IPS DF 4.7 (cell line): ENCODE measurements at regions not wholly inside any gene's neighbourhood (a gene's known extent, or its start where the extent isn't known, plus 50 kb on each side); places are given as distances from the start of the nearest gene placed in this dataset.

ENCODE experiments used
- DNase-seq: peaks from one replicate; pipeline ENCODE4 v3.0.0-alpha.2; 2013; ENCODE audit warnings: low spot score; ENCODE audit errors: extremely low read depth

DNA sequence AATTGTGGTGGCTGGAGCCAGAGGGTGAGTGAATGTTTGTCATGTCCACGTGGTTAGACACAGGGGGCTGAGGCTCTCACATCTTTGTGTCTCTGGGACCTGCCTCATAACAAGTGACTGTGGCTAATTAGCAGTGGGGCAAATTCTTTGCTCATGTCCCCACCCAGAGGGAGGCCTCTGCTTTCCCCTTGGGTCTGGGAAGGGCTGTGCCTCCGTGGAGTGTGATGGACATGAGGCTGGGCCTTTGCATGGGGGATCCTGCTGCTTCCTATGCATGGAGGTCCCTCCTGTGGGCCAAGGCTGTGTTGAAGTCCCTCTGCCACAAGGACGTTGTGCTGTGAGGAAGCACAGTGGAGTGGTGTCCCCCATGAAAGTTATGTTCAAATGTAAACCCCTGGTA is 327.4 kb upstream of the SHH start:
- DNase-seq = no peak

DNA sequence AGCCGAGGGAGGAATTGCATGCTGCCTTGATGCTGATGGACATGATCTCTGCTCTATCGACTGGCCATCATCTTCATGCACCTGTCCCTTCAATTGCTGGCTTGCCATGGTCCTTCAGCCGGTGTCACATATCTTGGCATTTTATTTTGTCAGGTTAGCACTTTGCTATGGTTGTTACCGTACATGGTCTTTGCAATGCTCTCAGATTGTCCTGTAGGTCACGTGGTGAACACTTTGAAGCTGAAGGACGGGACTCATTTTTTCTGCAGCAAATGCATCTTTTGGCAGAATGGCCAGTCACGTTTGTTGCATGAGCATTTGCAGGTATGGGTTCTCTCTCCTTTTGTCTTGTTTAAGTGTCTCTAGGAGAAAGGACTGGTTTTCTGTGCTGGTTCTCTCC is 326.8 kb upstream of the SHH start:
- DNase-seq = no peak

DNA sequence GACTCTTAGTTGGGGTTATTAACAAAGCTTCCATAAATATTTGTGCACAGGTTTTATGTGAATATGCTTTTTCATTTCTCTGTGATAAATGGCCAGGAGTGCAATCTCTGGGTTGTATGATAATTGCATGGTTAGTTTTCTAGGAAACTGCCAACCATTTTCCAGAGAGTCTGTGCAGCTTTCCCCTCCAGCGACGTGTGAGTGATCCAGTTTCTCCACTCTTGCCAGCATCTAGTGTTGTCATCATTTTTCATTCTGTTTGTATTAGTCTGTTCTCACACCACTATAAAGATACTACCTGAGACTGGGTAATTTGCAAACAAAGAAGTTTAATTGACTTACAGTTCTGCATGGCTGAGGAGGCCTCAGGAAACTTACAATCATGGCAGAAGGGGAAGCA is 319.6 kb upstream of the SHH start:
- DNase-seq = no peak

- no peak for DNase-seq
These were observed 317.3 kb upstream of the SHH start for GRCh38 chr7:156129522-156129921.

GRCh38 chr7:156128496-156128895 is 316.2 kb upstream of the SHH start:
- DNase-seq = no peak

- no peak for DNase-seq
These were observed 315.2 kb upstream of the SHH start for GRCh38 chr7:156127166-156128134.

DNA sequence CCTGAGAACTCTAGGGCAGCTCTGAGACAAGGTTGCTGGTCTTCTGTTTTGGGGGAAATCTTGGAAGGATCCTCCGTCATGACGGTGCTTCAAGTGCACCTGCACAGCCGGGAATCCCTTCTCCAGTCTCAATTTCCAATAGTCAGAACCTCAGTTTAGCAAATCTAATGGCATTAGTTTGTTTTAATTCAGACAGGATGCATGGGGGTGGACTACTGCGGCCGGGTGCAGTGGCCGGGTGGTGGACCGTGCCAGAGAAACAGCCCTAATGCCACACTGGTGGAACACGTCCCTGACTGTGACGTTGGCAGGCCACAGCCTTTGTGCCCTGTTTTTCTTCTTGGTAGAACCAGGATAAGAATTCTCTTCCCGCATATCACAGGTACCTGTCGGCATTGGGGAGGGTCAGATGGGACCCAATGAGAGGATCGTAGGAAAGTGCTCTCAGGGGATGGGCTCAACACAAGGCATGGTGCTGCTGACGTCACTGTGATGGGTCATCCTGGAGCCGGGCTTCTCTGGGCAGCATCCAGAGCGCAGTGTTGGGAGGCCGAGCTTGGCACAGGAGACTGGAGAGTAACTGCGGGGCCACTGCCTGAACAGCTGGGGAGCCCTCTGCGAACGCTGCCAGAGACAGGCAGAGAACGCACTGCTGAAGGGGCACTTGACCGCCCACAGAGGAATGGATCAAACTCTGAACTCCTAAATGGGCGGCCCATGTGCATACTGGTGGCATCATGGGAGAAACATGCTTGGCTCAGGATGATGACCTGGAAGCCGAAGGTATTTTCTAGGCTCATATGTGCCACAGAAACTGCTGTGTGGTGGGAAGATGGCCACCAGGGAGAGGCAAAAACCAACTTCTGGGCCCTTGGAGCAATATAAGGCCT is 313.8 kb upstream of the SHH start:
- DNase-seq = no peak

GRCh38 chr7:156124356-156124755 is 312.1 kb upstream of the SHH start:
- DNase-seq = no peak

GRCh38 chr7:156123362-156123761 is 311.1 kb upstream of the SHH start:
- DNase-seq = no peak

GRCh38 chr7:156122752-156123354 is 310.6 kb upstream of the SHH start:
- no peak for DNase-seq

DNA sequence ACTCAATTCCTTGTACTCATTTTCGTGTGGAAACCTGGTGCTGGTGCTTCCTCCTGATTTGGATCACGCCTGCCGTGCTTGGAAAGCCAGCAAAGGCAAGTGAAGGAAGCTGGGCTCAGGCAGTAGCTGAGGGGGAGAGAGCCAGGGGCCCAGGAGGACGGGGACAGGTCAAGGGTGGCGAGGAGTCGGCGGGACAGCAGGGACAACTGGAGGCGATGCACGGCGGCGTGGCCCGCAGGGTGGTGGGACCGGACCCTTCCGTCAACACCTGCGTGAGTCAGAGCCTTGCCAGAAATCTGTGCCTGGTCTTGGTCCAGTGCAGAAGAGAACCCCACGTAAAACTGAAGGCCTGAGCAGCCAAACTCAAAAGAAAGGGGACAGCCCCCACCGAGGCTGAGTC is 309.7 kb upstream of the SHH start:
- DNase-seq = no peak

- no peak for DNase-seq
These were observed 309.2 kb upstream of the SHH start for GRCh38 chr7:156121434-156121833.

GRCh38 chr7:156120552-156120951 is 308.3 kb upstream of the SHH start:
- DNase-seq = no peak

DNA sequence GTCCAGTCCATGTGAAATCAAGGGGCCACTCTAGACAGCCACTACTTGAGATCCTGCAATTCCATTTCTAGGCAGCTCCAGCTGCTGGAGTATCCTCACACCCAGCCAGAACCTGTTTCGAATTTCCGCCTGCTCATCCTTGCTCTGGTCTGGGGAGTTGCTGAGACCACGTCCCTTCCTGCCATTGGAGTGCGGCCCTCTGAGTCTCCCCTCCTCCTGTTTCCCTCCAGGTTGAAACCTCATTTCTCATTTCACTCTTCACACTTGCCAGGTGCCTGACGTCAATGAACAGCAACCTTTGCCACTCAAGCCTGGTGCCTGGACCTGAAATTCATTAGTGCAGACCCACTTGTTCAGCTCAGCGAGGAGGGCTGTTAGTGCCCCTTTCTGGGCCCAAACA is 307.5 kb upstream of the SHH start:
- no peak for DNase-seq

DNA sequence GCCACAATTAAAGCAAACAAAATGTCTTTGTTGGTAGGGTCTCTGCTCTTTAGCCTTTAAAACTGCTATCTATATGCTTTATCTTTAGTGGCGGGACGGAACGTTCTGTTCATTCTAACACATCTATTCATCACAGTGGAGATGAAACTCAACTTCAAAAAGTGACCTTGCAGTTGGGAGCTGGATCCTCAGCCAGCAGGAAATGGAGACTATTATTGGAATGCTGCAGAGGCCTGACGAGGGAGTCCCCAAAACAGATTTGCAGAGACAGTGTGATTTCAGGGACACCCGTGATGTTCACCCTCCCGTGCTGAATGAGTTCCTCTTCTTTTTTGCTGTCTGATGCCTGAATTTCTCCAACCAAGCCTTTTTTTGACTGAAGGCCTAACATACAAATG is 306.0 kb upstream of the SHH start:
- DNase-seq = no peak

GRCh38 chr7:156117542-156118247 is 305.4 kb upstream of the SHH start:
- no peak for DNase-seq

DNA sequence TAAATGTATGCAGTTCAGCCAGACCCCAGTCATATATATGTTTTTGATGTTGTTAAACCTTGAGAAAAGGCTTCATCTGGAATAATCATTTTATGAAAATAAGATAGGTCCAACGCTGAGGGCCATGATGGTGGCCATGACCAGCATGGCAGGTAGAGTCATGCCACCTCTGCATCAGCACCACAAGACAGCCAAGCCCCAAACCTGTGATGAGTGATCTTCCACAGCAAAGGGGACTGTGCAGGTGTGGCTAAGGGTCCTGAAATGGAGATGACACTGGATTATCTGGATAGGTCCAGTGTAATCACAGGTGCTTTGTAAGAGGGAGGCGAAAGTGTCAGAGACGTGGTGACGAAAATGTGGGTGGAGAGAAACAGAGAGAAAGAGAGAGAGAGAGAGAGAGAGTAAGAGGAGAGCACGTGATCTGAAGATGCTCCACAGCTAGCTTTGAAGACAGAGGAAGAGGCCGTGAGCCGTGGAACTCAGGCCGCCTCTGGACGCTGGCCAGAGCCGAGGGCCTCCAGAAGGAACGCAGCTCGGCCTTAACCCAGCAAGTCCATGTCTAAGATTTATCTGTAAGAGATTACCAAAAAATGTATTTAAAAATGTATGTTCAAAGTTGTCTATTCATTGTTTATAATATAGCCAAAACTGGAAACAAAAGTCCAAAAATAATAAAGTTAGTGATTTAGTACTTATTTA is 304.4 kb upstream of the SHH start:
- no peak for DNase-seq

DNA sequence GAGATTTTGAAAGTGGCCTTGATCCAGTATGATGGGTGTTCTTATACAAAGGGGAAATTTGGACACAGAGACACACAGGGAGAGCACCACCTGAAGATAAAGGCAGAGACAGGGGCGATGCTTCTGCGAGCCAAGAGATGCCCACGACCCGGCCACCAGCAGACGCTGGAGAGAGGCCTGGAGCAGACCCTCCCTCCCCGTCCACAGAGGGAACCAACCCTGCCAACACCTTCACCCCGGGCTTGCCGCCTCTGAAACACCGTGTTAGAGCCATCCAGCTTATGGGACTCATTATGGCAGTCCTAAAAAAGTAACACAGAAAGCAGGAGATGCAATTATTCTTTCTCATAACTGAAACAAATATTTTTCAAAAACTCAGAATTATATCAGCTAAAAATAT is 303.3 kb upstream of the SHH start:
- no peak for DNase-seq

- DNase-seq = no peak
These were observed 301.5 kb upstream of the SHH start for GRCh38 chr7:156113731-156114130.

DNA sequence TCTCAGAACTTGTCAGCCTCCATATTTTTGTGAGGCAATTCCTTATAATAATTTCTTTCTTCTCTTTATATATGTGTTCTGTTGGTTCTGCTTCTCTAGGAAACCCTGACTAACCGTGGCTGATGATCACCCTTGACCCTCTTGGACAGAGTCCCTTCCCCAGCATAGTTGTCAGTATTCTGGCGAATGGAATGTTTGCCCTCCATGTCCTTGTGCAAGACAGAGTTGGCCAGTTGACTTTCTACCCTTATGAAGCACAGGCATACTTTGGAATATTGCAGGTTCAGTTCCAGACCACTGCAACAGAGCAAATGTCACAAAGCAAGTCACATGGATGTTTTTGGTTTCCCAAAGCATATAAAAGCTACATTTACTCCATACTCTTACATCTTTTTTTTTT is 297.7 kb upstream of the SHH start:
- DNase-seq = no peak

- no peak for DNase-seq
These were observed 296.8 kb upstream of the SHH start for GRCh38 chr7:156109076-156109475.
